GM18907 (cell line): ENCODE measurements at regions not wholly inside any gene's neighbourhood (a gene's known extent, or its start where the extent isn't known, plus 50 kb on each side); places are given as distances from the start of the nearest gene placed in this dataset.
"Not testable (repeated sequence)": the region's sequence is repeated elsewhere in the genome, so short reads cannot be mapped to it uniquely, and the experiment has no call there.

Experiments used
- ATAC-seq: cut with Tn5 transposase; IDR thresholded peaks from one replicate; pipeline ENCODE4 v1.9.1; 2021; ENCODE audit warnings: mild to moderate bottlenecking, moderate library complexity; ENCODE audit not compliant: unreplicated experiment

GRCh38 chr4:25981749-25982148 is 67.7 kb downstream of the SMIM20 start:
- no peak for ATAC-seq

GRCh38 chr4:25982962-25983361 is 68.9 kb downstream of the SMIM20 start:
- ATAC-seq = no peak

- ATAC-seq = no peak
Measured at GRCh38 chr4:25984266-25984665, 70.2 kb downstream of the SMIM20 start.

- no peak for ATAC-seq
Measured at GRCh38 chr4:25984796-25985195, 70.8 kb downstream of the SMIM20 start.

- ATAC-seq = no peak
Measured at GRCh38 chr4:25986807-25987206, 72.8 kb downstream of the SMIM20 start.

- no peak for ATAC-seq
Measured at GRCh38 chr4:25991340-25991739, 77.3 kb downstream of the SMIM20 start.

GRCh38 chr4:25993395-25994185 is 79.6 kb downstream of the SMIM20 start:
- no peak for ATAC-seq

- ATAC-seq = not testable (repeated sequence)
Measured at GRCh38 chr4:25994577-25994976, 80.6 kb downstream of the SMIM20 start.

GRCh38 chr4:26000274-26000950 is 86.4 kb downstream of the SMIM20 start:
- no peak for ATAC-seq

- ATAC-seq = no peak
Measured at GRCh38 chr4:26001413-26001812, 87.4 kb downstream of the SMIM20 start.

GRCh38 chr4:26001816-26002215 is 87.8 kb downstream of the SMIM20 start:
- no peak for ATAC-seq

GRCh38 chr4:26003056-26003455 is 89.0 kb downstream of the SMIM20 start:
- ATAC-seq = no peak

- ATAC-seq = no peak
Measured at GRCh38 chr4:26004290-26004689, 90.3 kb downstream of the SMIM20 start.

GRCh38 chr4:26005764-26006163 is 91.7 kb downstream of the SMIM20 start:
- no peak for ATAC-seq

- no peak for ATAC-seq
Measured at GRCh38 chr4:26008737-26009136, 94.7 kb downstream of the SMIM20 start.

- ATAC-seq = no peak
Measured at GRCh38 chr4:26009502-26009901, 95.5 kb downstream of the SMIM20 start.

GRCh38 chr4:26010304-26010703 is 96.3 kb downstream of the SMIM20 start:
- no peak for ATAC-seq

- no peak for ATAC-seq
Measured at GRCh38 chr4:26013629-26014028, 99.6 kb downstream of the SMIM20 start.

- ATAC-seq = no peak
Measured at GRCh38 chr4:26015133-26015651, 101.2 kb downstream of the SMIM20 start.

- ATAC-seq = no peak
Measured at GRCh38 chr4:26015906-26016305, 101.9 kb downstream of the SMIM20 start.

- ATAC-seq = no peak
Measured at GRCh38 chr4:26017531-26017930, 103.5 kb downstream of the SMIM20 start.
